Lung (tissue), 11 donors: ENCODE measurements at regions not wholly inside any gene's neighbourhood (a gene's known extent, or its start where the extent isn't known, plus 50 kb on each side); places are given as distances from the start of the nearest gene placed in this dataset.

Experiments
- ATAC-seq: fragments of 200-7000 bp; cut with Tn5 transposase; one replicate; pipeline ENCODE4 v1.9.1; 2020; ENCODE audit warnings: moderate number of reproducible peaks; ENCODE audit not compliant: insufficient read depth, low FRiP score
- DNase-seq, 3 donors: peaks; one replicate each; pipeline ENCODE4 v3.0.0-alpha.2; 2013 to 2017
- H3K27ac ChIP-seq, 2 donors: one replicate each; pipeline ENCODE4 v1.5.1; 2013; ENCODE audit warnings: mild to moderate bottlenecking in 2 of 2, moderate library complexity in 2 of 2, control low read depth in 1 of 2, inconsistent platforms in 1 of 2, low read depth in 1 of 2, low read length in 1 of 2
- H3K27me3 ChIP-seq, 3 donors: one replicate each; pipeline ENCODE4 v1.5.1; 2013; ENCODE audit warnings: low read length in 2 of 3; ENCODE audit not compliant: control insufficient read depth in 3 of 3, insufficient read depth in 3 of 3
- H3K36me3 ChIP-seq, 4 donors: one replicate each; pipeline ENCODE4 v1.5.1; 2013; ENCODE audit warnings: low read length in 4 of 4, mild to moderate bottlenecking in 1 of 4, moderate library complexity in 1 of 4; ENCODE audit not compliant: control insufficient read depth in 4 of 4, insufficient read depth in 4 of 4
- H3K4me1 ChIP-seq, 5 donors: one replicate each; pipeline ENCODE4 v1.5.1; 2013; ENCODE audit warnings: low read length in 5 of 5, mild to moderate bottlenecking in 2 of 5, moderate library complexity in 1 of 5; ENCODE audit not compliant: control insufficient read depth in 5 of 5, insufficient read depth in 5 of 5
- H3K4me3 ChIP-seq: one replicate; pipeline ENCODE4 v1.5.1; 2013; ENCODE audit warnings: mild to moderate bottlenecking, control low read depth, moderate library complexity
- H3K9ac ChIP-seq, 2 donors: one replicate each; pipeline ENCODE4 v1.5.1; 2013; ENCODE audit warnings: low read length in 2 of 2, control low read depth in 1 of 2; ENCODE audit not compliant: insufficient read depth in 1 of 2
- H3K9me3 ChIP-seq, 4 donors: one replicate each; pipeline ENCODE4 v1.5.1; 2013; ENCODE audit warnings: low read length in 3 of 4, mild to moderate bottlenecking in 1 of 4, moderate library complexity in 1 of 4; ENCODE audit not compliant: control insufficient read depth in 4 of 4, insufficient read depth in 3 of 4
- CTCF ChIP-seq: IDR thresholded peaks from 2 replicates; pipeline ENCODE4 v1.5.1; 2012; ENCODE audit warnings: mild to moderate bottlenecking; ENCODE audit errors: control extremely low read depth, extremely low read depth
- WGBS, 2 donors: extraction: QIAGEN DNeasy Blood & Tissue Kit; methylation state at CpG; one replicate each; pipeline ENCODE4 v1.1.7; 2013; 5-methylcytosine and 5-hydroxymethylcytosine counted together
- donor health status: control.
- donor health status: control.
- donor health status: Bipolar disorder and iron deficiency.
- donor health status: healthy.
- donor health status: DM: yes; HTN: yes; CAD: no.

- Histone ChIP-seq H3K4me3 (no peak overlapping the region), H3K9ac (no peak overlapping the region), H3K9me3 (peaks cover 2 to 13% (median 4%) of the 10 kb centered on the region in 4 donors), H3K27ac (no peak overlapping the region), H3K27me3 (no peaks in the 10 kb centered on the region), H3K36me3 (no peaks in the 10 kb centered on the region), H3K4me1 (no peaks in the 10 kb centered on the region)
- 91 to 93% methylated on average over 4 of the region's 4 CpGs for WGBS, 2 donors
- TF ChIP-seq CTCF, result no peak
- no peak for ATAC-seq
- no peak for DNase-seq
Observed at GRCh38 chr2:7749895-7750559, 832.8 kb downstream of the RNF144A start.

GRCh38 chr2:7752291-7752690 is 835.1 kb downstream of the RNF144A start:
- H3K9me3 ChIP-seq, result peaks cover 2 to 13% (median 4%) of the 10 kb centered on the region in 4 donors
- H3K4me1 ChIP-seq, result no peaks in the 10 kb centered on the region
- ATAC-seq (no peak), DNase-seq (no peak)
- no peaks in the 10 kb centered on the region for H3K36me3 ChIP-seq
- no peaks in the 10 kb centered on the region for H3K27me3 ChIP-seq
- TF ChIP-seq CTCF, result no peak
- no peak overlapping the region for H3K9ac ChIP-seq
- H3K4me3 ChIP-seq, result no peak overlapping the region
- WGBS, 2 donors, result 79 to 96% methylated on average over 1 of the region's 1 CpG
- no peak overlapping the region for H3K27ac ChIP-seq

GRCh38 chr2:7753777-7754176 is 836.6 kb downstream of the RNF144A start:
- no peak for TF ChIP-seq CTCF
- H3K27me3 ChIP-seq, result no peaks in the 10 kb centered on the region

GRCh38 chr2:7755879-7756278 is 838.7 kb downstream of the RNF144A start:
- no peak overlapping the region for H3K9ac ChIP-seq
- H3K36me3 ChIP-seq, result no peaks in the 10 kb centered on the region
- WGBS, 2 donors, result 85 to 88% methylated on average over 5 of the region's 5 CpGs
- peaks cover 2 to 17% (median 5%) of the 10 kb centered on the region in 4 donors for H3K9me3 ChIP-seq
- no peak for TF ChIP-seq CTCF
- H3K4me3 ChIP-seq, result no peak overlapping the region
- DNase-seq (no peak), ATAC-seq (no peak)
- H3K4me1 ChIP-seq, result no peaks in the 10 kb centered on the region
- no peak overlapping the region for H3K27ac ChIP-seq
- no peaks in the 10 kb centered on the region for H3K27me3 ChIP-seq

More at GRCh38 chr2:7753777-7754176, 836.6 kb downstream of the RNF144A start:
- Histone ChIP-seq H3K36me3 (no peaks in the 10 kb centered on the region), H3K4me3 (no peak overlapping the region), H3K9ac (no peak overlapping the region), H3K4me1 (no peaks in the 10 kb centered on the region), H3K27ac (no peak overlapping the region), H3K9me3 (peaks cover 2 to 17% (median 4%) of the 10 kb centered on the region in 4 donors)
- DNase-seq (no peak), ATAC-seq (no peak)
